Activated naive CD8-positive, alpha-beta T cell treated with anti-CD3 and anti-CD28 coated beads, Interleukin-2, amount 50 U/mL, for 24 hours (primary cell): ENCODE measurements at regions not wholly inside any gene's neighbourhood (a gene's known extent, or its start where the extent isn't known, plus 50 kb on each side); places are given as distances from the start of the nearest gene placed in this dataset.
"Not testable (repeated sequence)": the region's sequence is repeated elsewhere in the genome, so short reads cannot be mapped to it uniquely, and the experiment has no call there.

Source experiments
- ATAC-seq: fragments of 150-1000 bp; cut with Tn5 transposase; one replicate; pipeline ENCODE4 v1.10.0; 2021
- DNase-seq: peaks from one replicate; pipeline ENCODE4 v3.0.0; 2021
- H3K27ac Mint-ChIP-seq: one replicate; pipeline ENCODE4 v1.8.0; 2021; ENCODE audit warnings: mild to moderate bottlenecking, mixed read lengths
- H3K27me3 Mint-ChIP-seq: one replicate; pipeline ENCODE4 v1.8.0; 2021; ENCODE audit warnings: mixed read lengths
- H3K36me3 Mint-ChIP-seq: one replicate; pipeline ENCODE4 v1.8.0; 2021; ENCODE audit warnings: low read depth, mixed read lengths
- H3K4me1 Mint-ChIP-seq: one replicate; pipeline ENCODE4 v1.8.0; 2021; ENCODE audit warnings: mixed read lengths
- H3K4me3 Mint-ChIP-seq: one replicate; pipeline ENCODE4 v1.8.0; 2021; ENCODE audit warnings: mild to moderate bottlenecking, moderate library complexity, mixed read lengths
- H3K9me3 Mint-ChIP-seq: one replicate; pipeline ENCODE4 v1.8.0; 2021; ENCODE audit warnings: mixed read lengths

GRCh38 chr5:6261256-6261655 is 117.1 kb downstream of the MED10 start:
- H3K27me3 Mint-ChIP-seq, result peaks cover 2% of the 10 kb centered on the region

DNA sequence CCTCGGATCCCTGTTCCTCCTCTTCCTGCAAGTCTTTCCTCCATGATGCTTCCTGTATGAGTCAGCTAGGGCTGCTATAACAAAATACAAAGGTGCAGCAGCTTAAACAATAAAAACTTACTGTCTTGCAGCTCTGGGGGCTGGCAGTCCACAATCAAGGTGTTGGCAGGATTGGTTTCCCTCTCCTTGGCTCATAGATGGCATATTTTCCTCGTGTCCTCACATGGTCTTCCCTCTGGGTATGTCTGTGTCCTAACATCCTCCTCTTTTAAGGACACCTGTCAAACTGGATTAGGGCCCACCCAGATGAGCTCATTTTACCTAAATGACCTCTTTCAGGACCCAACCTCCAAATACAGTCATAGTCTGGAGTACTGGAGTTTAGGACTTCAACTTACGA is 117.5 kb downstream of the MED10 start:
- peaks cover 2% of the 10 kb centered on the region for H3K27me3 Mint-ChIP-seq
- peak overlapping the region; percentile 9 for H3K27ac Mint-ChIP-seq
- no peak for DNase-seq
- H3K4me1 Mint-ChIP-seq, result peaks cover 28% of the 10 kb centered on the region
- H3K36me3 Mint-ChIP-seq, result no peaks in the 10 kb centered on the region
- peaks cover 9% of the 10 kb centered on the region for H3K9me3 Mint-ChIP-seq
- no peak for ATAC-seq
- no peak overlapping the region for H3K4me3 Mint-ChIP-seq

More at GRCh38 chr5:6261256-6261655, 117.1 kb downstream of the MED10 start:
- Mint-ChIP-seq H3K9me3 (peaks cover 9% of the 10 kb centered on the region), H3K4me3 (no peak overlapping the region), H3K4me1 (peaks cover 28% of the 10 kb centered on the region), H3K36me3 (no peaks in the 10 kb centered on the region), H3K27ac (peak overlapping the region; percentile 9)
- ATAC-seq (no peak), DNase-seq (no peak)

DNA sequence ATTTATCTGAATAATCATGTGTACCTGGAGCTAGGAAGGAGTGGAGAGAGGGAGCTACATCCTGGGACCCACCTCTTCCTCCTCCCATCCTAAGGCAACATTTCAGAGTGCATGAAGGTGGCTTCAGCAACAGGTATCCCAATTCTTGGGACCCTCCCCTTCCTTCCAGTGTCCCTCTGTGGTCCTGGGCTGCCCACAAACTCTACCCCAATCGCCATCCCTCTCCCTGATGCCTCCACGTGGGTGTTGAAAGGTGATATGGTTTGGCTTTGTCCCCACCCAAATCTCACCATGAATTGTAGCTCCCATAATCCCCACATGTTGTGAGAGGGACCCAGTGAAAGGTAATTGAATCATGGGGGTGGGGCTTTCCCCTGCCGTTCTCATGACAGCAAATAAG is 121.4 kb downstream of the MED10 start:
- no peak overlapping the region for H3K4me3 Mint-ChIP-seq
- peaks cover 9% of the 10 kb centered on the region for H3K4me1 Mint-ChIP-seq
- no peak for DNase-seq
- no peak for ATAC-seq
- H3K36me3 Mint-ChIP-seq, result no peaks in the 10 kb centered on the region
- no peak overlapping the region for H3K27ac Mint-ChIP-seq
- H3K9me3 Mint-ChIP-seq, result peaks cover 9% of the 10 kb centered on the region
- H3K27me3 Mint-ChIP-seq, result peaks cover 3% of the 10 kb centered on the region

DNA sequence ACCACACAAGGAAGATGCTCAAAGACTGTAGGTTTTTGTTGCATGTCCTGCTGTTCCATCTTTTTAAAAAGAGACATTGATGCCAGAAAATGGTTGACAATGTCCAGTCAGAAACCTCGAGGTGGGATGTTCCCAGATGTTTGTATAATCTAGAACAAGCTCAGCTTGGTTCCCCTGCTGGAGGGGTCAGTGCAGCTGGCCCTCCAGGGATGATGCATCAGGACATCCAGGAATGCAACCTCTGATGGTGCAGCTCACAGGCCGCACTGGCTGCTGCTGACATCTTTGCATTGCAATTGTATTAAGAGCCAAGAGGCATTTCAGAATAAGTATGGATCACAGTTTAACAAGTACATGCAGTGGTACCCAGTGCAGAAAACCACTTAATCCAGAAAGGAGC is 122.4 kb downstream of the MED10 start:
- Mint-ChIP-seq H3K4me1 (peaks cover 4% of the 10 kb centered on the region), H3K4me3 (no peak overlapping the region), H3K27me3 (peaks cover 3% of the 10 kb centered on the region), H3K9me3 (peaks cover 9% of the 10 kb centered on the region), H3K36me3 (no peaks in the 10 kb centered on the region), H3K27ac (no peak overlapping the region)
- no peak for ATAC-seq
- DNase-seq, result no peak

DNA sequence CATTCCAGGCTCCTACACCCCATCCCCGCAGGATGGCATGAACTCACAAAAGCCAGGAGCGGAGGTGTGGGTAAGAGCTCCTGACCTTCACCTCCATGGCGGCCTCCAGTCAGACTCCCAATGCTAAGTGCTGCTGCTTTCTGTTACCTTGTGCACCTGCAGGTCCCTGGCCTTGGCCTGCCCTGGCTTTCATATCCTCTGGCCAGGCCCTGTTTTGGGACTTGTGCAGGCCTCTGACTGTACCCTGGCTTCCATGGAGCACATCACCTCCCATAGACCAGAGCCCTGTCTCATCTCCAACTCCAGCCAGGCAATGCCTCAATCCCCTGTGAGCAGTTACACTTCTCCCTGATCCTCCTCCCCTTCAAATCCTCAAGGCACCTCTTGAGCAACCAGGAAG is 124.5 kb downstream of the MED10 start:
- H3K4me1 Mint-ChIP-seq, result no peaks in the 10 kb centered on the region
- no peak for DNase-seq
- no peak overlapping the region for H3K27ac Mint-ChIP-seq
- peaks cover 5% of the 10 kb centered on the region for H3K9me3 Mint-ChIP-seq
- no peaks in the 10 kb centered on the region for H3K36me3 Mint-ChIP-seq
- no peak for ATAC-seq
- no peak overlapping the region for H3K4me3 Mint-ChIP-seq
- H3K27me3 Mint-ChIP-seq, result peaks cover 5% of the 10 kb centered on the region

GRCh38 chr5:6253281-6253680 is 125.1 kb downstream of the MED10 start:
- Mint-ChIP-seq H3K27ac (no peak overlapping the region), H3K36me3 (no peaks in the 10 kb centered on the region), H3K4me3 (no peak overlapping the region), H3K4me1 (no peaks in the 10 kb centered on the region), H3K27me3 (peaks cover 5% of the 10 kb centered on the region), H3K9me3 (peaks cover 5% of the 10 kb centered on the region)
- no peak for ATAC-seq
- DNase-seq, result no peak

DNA sequence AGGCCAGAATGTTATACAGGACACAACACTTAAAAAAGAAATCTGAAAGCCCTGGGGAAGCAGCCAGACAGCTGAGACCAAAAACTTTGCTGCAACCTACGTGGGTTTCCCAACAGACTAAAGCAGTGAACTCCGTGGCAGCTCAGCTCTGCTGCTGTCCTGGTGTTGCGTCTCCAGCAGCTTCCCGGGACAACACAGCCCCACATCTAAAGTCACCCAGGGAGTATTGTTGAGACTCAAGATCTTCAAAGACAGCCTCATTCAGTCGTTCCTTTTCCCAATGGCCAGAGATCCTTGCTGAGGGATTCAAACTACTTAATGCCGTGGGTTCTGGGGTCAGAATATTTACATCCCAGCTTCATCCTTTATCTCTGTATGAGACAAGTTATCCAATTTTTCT is 125.8 kb downstream of the MED10 start:
- Mint-ChIP-seq H3K4me3 (no peak overlapping the region), H3K36me3 (no peaks in the 10 kb centered on the region), H3K27ac (no peak overlapping the region), H3K4me1 (no peaks in the 10 kb centered on the region), H3K27me3 (peaks cover 5% of the 10 kb centered on the region), H3K9me3 (peaks cover 5% of the 10 kb centered on the region)
- DNase-seq (no peak), ATAC-seq (no peak)

- Mint-ChIP-seq H3K27ac (no peak overlapping the region), H3K4me1 (no peaks in the 10 kb centered on the region), H3K27me3 (peaks cover 4% of the 10 kb centered on the region), H3K4me3 (no peak overlapping the region), H3K9me3 (no peaks in the 10 kb centered on the region), H3K36me3 (no peaks in the 10 kb centered on the region)
- DNase-seq (no peak), ATAC-seq (no peak)
These were observed 126.7 kb downstream of the MED10 start for GRCh38 chr5:6251565-6252102.

GRCh38 chr5:6250121-6250520 is 128.2 kb downstream of the MED10 start:
- Mint-ChIP-seq H3K27me3 (peaks cover 4% of the 10 kb centered on the region), H3K4me1 (no peaks in the 10 kb centered on the region), H3K27ac (no peak overlapping the region), H3K9me3 (no peaks in the 10 kb centered on the region), H3K4me3 (no peak overlapping the region), H3K36me3 (no peaks in the 10 kb centered on the region)
- no peak for ATAC-seq
- no peak for DNase-seq

GRCh38 chr5:6248132-6248531 is 130.2 kb downstream of the MED10 start:
- Mint-ChIP-seq H3K4me3 (no peak overlapping the region), H3K4me1 (no peaks in the 10 kb centered on the region), H3K36me3 (no peaks in the 10 kb centered on the region), H3K27ac (no peak overlapping the region), H3K9me3 (no peaks in the 10 kb centered on the region), H3K27me3 (peaks cover 4% of the 10 kb centered on the region)
- DNase-seq, result no peak
- no peak for ATAC-seq

DNA sequence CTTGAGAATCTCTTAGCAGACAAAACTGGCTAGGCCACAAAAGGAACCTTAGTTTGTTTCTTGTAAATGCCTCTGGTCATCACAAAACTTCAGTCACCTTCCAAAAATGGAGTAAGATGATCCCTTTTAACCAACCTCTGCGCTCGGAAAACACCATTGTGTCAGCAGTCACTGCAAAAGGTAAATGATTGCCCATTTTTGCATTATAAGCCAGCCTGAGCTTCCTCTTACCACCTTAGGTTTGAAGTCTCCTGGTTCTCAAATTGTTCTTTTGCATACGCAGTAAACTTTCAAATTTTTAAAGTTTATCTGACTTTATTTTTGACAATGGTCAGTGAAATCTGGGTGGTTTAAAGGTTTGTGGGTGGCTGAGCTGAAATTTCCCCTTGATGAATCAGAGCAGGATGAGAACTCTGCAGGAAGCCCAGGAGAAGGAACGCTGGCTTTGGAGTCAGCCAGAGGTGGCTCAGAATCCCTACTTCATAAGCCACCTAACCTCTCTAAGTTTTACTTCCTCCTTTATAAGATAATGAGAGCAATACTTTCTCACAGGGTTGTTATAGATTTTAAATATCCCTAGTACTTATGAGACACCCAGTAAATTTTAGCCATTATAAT is 131.4 kb downstream of the MED10 start:
- Mint-ChIP-seq H3K36me3 (no peaks in the 10 kb centered on the region), H3K27ac (no peak overlapping the region), H3K4me1 (no peaks in the 10 kb centered on the region), H3K27me3 (peaks cover 2% of the 10 kb centered on the region), H3K9me3 (no peaks in the 10 kb centered on the region), H3K4me3 (no peak overlapping the region)
- DNase-seq (no peak), ATAC-seq (no peak)

DNA sequence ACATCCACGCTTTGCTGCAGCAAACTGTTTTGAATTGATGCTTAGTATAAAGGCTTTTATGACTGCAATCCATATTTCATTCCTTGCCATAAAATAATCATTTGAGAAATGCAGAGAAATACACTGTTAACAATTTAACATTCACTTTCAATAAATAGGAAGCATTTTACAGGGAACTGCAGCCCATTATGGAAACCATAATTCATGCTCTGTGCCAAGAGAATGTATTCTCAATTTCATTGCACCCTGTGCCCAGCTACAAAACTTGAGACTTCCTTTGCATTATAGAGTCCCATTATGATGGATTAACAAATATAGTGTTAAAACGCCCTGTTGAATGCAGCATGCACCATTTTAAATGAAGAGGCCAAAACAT is 134.0 kb downstream of the MED10 start:
- Mint-ChIP-seq H3K4me1 (no peaks in the 10 kb centered on the region), H3K27me3 (peaks cover 2% of the 10 kb centered on the region), H3K27ac (no peak overlapping the region), H3K4me3 (no peak overlapping the region), H3K36me3 (no peaks in the 10 kb centered on the region), H3K9me3 (peaks cover 5% of the 10 kb centered on the region)
- DNase-seq (no peak), ATAC-seq (no peak)

- no peaks in the 10 kb centered on the region for H3K36me3 Mint-ChIP-seq
- H3K27me3 Mint-ChIP-seq, result no peaks in the 10 kb centered on the region
- H3K4me1 Mint-ChIP-seq, result no peaks in the 10 kb centered on the region
- DNase-seq, result no peak
- no peak overlapping the region for H3K27ac Mint-ChIP-seq
- H3K9me3 Mint-ChIP-seq, result peaks cover 5% of the 10 kb centered on the region
- no peak overlapping the region for H3K4me3 Mint-ChIP-seq
- ATAC-seq, result no peak
These were observed 134.5 kb downstream of the MED10 start for GRCh38 chr5:6243706-6244338.

GRCh38 chr5:6241056-6241455 is 137.3 kb downstream of the MED10 start:
- ATAC-seq, H3K36me3 Mint-ChIP-seq, H3K9me3 Mint-ChIP-seq: not testable (repeated sequence)

DNA sequence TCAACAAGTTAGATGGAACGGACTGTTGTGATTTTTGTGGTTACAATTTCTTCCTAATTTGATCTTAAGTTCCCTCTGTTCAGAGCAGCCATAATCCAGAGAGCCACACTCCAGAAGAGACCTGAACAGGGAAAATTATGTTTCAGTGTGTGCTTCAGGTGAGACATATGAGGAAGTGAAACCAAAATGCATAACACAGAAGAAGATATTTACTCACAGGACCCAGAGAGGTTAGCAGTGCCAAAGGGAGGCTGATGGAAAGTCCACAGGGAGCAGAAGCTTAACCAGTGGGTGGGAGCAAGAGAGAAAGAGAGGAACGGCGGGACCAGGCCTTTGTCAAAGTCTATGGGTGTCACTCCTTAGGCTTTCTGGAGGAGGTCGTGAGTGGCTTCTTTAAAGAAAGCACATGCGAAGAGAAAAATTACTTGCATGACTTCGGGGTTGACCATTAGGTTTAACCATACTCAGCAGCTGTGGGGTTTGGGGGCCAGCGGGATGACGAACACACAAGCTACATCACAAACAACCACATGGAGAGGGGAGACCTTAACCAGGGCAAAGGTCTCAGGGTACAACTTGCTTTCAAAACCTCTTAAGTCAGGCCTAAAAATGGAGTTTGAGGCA is 141.4 kb downstream of the MED10 start:
- no peak overlapping the region for H3K4me3 Mint-ChIP-seq
- ATAC-seq (no peak), DNase-seq (no peak)
- H3K9me3 Mint-ChIP-seq, result peaks cover 5% of the 10 kb centered on the region
- no peaks in the 10 kb centered on the region for H3K36me3 Mint-ChIP-seq
- no peaks in the 10 kb centered on the region for H3K4me1 Mint-ChIP-seq
- no peak overlapping the region for H3K27ac Mint-ChIP-seq
- H3K27me3 Mint-ChIP-seq, result peaks cover 3% of the 10 kb centered on the region

More at GRCh38 chr5:6241056-6241455, 137.3 kb downstream of the MED10 start:
- not testable (repeated sequence) for H3K4me1 Mint-ChIP-seq, H3K27me3 Mint-ChIP-seq, H3K4me3 Mint-ChIP-seq, H3K27ac Mint-ChIP-seq, DNase-seq
